GM10266 (cell line): ENCODE measurements at regions not wholly inside any gene's neighbourhood (a gene's known extent, or its start where the extent isn't known, plus 50 kb on each side); places are given as distances from the start of the nearest gene placed in this dataset.

Experiments used
- DNase-seq: peaks from one replicate; pipeline ENCODE4 v3.0.0; 2012; ENCODE audit errors: extremely low spot score
- TF ChIP-seq, protein P1 (sequence below): IDR thresholded peaks from 2 replicates; pipeline ENCODE4 v1.5.1; 2012; ENCODE audit warnings: mild to moderate bottlenecking, low read depth; ENCODE audit not compliant: control insufficient read depth, insufficient read depth; ENCODE audit errors: missing control alignments

DNA sequence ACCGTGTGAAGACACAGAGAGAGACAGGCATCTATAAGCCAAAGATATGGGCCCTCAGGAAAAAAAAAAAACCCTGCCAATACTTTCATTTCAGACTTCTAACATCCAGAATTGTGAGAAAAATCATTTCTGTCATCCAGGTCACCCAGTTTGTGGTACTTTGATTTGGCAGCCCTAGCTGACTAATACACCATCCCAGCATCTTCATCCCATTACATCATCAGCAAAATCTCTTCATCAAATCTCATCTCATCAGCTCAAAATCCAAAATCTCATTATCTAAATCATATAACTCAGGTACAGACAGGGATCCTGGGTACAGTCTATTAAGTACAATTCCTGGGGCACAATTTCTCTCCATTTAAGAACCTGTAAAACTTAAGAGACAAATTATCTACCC is 51.9 kb upstream of the GJA8 start:
- no peak for DNase-seq

DNA sequence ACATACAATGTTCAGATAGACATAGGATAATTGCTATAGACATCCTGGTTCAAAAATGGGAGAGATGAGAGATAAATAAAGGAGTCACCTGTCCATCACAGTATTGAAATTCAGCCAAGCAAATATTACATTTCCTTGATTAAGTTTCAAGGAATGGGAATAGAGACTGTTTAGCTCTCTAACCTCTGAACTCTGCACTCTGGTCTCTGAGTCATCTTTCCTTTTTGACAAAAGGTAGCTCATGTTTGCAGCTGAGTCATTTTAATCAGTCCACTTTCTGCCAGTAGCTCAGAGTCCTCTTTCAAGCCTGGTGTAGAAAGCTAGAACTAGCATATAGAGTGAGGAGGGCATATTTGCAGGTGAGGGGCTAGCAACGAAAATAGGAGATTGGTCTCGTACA is 51.4 kb upstream of the GJA8 start:
- TF ChIP-seq, protein P1, sequence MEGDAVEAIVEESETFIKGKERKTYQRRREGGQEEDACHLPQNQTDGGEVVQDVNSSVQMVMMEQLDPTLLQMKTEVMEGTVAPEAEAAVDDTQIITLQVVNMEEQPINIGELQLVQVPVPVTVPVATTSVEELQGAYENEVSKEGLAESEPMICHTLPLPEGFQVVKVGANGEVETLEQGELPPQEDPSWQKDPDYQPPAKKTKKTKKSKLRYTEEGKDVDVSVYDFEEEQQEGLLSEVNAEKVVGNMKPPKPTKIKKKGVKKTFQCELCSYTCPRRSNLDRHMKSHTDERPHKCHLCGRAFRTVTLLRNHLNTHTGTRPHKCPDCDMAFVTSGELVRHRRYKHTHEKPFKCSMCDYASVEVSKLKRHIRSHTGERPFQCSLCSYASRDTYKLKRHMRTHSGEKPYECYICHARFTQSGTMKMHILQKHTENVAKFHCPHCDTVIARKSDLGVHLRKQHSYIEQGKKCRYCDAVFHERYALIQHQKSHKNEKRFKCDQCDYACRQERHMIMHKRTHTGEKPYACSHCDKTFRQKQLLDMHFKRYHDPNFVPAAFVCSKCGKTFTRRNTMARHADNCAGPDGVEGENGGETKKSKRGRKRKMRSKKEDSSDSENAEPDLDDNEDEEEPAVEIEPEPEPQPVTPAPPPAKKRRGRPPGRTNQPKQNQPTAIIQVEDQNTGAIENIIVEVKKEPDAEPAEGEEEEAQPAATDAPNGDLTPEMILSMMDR: no peak
- DNase-seq: no peak

More for the DNA sequence above, 51.9 kb upstream of the GJA8 start:
- TF ChIP-seq, protein P1: no peak

DNA sequence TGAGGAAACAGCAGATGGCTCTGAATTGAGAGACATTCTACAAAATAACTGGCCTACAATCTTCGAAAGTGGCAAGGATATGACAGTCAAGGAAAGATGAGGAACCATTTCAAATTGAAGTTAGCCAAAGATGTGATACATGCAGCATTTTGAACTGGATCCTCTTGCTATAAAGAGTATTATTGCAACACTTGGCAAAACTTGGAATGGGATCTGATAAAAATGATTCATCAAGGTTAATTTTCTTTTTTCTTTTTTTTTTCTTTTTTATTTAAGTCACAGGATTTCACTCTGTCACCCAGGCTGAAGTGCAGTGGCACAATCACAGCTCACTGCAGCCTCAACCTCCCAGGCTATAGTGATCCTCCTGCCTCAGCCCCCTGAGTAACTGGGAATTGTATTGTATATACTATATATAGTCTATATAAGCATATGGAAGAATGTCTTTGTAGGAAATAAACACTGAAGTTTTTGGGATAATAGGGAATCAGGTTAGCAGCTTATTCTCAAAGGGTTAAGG is 49.8 kb upstream of the GJA8 start:
- DNase-seq: no peak
- TF ChIP-seq, protein P1: no peak
